ENCODE measurements at regions not wholly inside any gene's neighbourhood (a gene's known extent, or its start where the extent isn't known, plus 50 kb on each side); places are given as distances from the start of the nearest gene placed in this dataset.

DNA sequence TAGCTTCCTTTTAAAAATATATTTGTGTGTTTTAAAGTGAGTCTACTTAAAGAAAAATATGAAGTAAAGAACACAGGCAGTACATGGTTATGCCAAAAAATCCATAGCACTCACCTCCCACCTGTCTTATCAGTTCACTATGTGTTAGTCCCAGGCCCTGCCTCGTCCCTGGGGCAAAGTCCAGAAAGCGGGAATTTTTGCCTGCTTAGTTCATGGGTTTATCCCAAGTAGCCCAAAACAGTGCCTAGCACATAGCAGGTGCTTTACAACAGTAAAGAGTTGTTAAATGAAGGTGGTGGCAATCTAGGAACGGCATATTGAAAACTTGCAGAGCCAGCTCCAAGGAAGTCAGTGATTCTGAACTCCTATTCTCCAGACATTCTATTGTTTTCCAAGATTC, 154.0 kb downstream of the MN1 start:
- H3K4me3 ChIP-seq (ENCODE audit: low read length) = no peak overlapping the region
- TF ChIP-seq CTCF (conservative IDR thresholded peaks at IDR 0.05; ENCODE audit: low read depth, low read length) = no peak
- DNase-seq (ENCODE audit: low read depth) = no peak

- H3K4me3 ChIP-seq (ENCODE audit: low read length) = no peak overlapping the region
- DNase-seq (ENCODE audit: low read depth) = no peak
- no peak for TF ChIP-seq CTCF (conservative IDR thresholded peaks at IDR 0.05; ENCODE audit: low read depth, low read length)
Measured at GRCh38 chr22:27648074-27648473, 153.5 kb downstream of the MN1 start.

DNA sequence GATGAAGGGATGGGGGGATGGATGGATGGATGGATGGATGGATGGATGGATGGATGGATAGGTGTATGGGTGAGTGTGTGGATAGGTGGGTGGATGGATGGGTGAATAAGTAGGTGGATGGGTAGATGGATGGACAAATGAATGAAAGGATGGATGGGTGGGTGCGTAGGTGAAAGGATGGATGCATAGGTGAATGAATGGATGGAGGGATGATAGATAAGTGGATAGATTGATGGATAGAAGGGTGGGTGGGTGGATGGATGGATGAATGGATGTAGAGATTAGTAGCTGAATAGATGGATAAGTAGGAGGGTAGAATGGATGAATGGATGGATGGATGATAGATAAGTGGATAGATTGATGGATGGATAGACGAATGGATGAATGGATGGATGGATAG, 152.7 kb downstream of the MN1 start:
- no peak overlapping the region for H3K4me3 ChIP-seq (ENCODE audit: low read length)
- TF ChIP-seq CTCF (conservative IDR thresholded peaks at IDR 0.05; ENCODE audit: low read depth, low read length) = no peak
- DNase-seq (ENCODE audit: low read depth) = no peak

DNA sequence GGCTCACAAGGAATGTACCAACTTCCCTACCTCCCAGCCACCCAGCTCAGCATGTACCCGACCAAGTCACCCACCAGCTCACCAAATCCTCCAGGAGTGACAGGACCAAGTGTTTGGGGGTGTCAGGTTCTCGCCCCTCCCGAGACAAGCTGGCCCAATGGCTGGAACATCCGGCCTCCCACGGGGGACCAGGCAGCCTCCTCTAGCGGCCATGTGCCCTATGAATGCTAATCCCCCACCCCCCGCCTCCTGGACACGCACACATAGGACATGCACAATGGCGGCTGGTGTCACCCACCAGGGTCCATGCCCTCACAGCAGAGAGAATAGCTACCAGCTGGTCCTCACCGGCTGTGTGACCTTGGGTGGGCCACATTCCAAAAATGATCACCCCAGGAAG, 151.0 kb downstream of the MN1 start:
- TF ChIP-seq CTCF (conservative IDR thresholded peaks at IDR 0.05; ENCODE audit: low read depth, low read length) = no peak
- DNase-seq (ENCODE audit: low read depth) = no peak
- H3K4me3 ChIP-seq (ENCODE audit: low read length) = no peak overlapping the region

DNA sequence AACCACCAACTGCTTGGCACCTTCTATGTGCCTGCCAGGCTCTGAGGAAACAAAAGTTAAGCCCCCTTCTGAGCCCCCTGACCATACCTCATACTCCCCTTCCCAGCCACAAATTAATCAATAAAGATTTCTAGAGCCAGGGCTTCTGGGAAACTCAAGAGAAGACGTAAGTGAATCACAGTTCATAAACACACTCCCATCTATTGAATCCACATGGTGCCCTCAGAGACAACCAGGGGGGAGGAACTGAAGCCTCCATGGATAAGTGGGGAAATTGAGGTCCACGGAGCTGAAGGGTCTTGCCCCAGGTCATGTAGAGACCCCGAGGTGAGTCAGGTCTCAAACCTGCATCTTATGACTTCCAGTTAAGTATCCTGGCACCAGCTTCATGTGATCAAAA, 150.6 kb downstream of the MN1 start:
- no peak for TF ChIP-seq CTCF (conservative IDR thresholded peaks at IDR 0.05; ENCODE audit: low read depth, low read length)
- H3K4me3 ChIP-seq (ENCODE audit: low read length) = no peak overlapping the region
- DNase-seq (ENCODE audit: low read depth) = no peak

GRCh38 chr22:27651486-27651885, 150.1 kb downstream of the MN1 start:
- no peak overlapping the region for H3K4me3 ChIP-seq (ENCODE audit: low read length)
- no peak for TF ChIP-seq CTCF (conservative IDR thresholded peaks at IDR 0.05; ENCODE audit: low read depth, low read length)
- DNase-seq (ENCODE audit: low read depth) = no peak

DNA sequence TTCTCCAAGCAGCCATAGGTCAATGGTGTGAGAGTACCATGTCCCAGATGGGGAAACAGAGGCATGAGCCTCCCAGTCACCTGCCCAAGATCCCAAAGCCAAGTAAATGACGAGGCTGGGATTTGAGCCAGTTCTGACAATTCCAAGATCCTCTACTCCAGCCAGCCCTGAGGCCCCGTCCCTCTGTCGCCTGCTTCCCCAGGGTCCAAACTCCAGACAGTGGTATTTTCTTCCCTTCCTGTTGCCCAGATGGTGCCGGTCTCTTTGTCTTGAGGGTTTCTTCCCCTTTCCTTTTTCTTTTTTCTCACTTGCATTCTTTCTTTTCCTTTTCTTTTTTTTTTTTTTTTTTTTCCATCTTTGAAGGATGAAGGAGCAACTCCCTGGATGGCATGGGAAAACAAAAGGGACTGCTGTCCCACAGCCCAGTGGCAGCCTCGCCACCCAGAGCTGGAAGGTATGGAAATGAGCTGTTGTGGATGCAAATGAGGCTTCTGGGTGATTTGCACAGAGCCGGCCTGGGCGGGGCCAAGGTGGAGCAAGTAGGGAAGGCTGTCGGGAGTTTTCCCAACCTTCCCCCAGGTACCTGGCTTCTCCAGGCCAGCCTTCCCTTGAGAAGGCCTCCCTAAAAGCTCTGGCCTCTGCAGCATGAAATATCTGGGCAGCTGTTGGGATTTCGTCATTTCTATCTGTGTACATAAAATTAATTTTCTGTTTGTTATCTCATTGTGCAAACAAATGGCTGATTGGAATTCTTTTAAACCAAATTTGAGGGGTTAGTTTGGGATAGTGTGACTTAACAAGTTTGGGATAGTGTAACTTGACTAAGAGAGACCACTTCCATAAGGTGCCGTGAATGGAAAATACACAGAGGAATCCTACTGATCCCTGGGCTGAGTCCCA, 146.8 kb downstream of the MN1 start:
- H3K4me3 ChIP-seq (ENCODE audit: low read length) = no peak overlapping the region
- no peak for TF ChIP-seq CTCF (conservative IDR thresholded peaks at IDR 0.05; ENCODE audit: low read depth, low read length)
- DNase-seq (ENCODE audit: low read depth) = no peak
